SKM-1 (cell line): ENCODE measurements at regions not wholly inside any gene's neighbourhood (a gene's known extent, or its start where the extent isn't known, plus 50 kb on each side); places are given as distances from the start of the nearest gene placed in this dataset.

ENCODE experiments used
- DNase-seq: peaks from one replicate; lab custom pipeline; 2025; ENCODE audit not compliant: unreplicated experiment; lab: John Stamatoyannopoulos, UW

GRCh38 chr6:14706378-14706929 lies 539.4 kb upstream of the JARID2 start:
- DNase-seq, result no peak

GRCh38 chr6:14707276-14707675 lies 538.6 kb upstream of the JARID2 start:
- no peak for DNase-seq

- no peak for DNase-seq
Observed at GRCh38 chr6:14707971-14708465, 537.9 kb upstream of the JARID2 start.

GRCh38 chr6:14709066-14709670 lies 536.7 kb upstream of the JARID2 start:
- DNase-seq, result no peak

GRCh38 chr6:14709900-14710299 lies 536.0 kb upstream of the JARID2 start:
- DNase-seq, result no peak

GRCh38 chr6:14710421-14710820 lies 535.4 kb upstream of the JARID2 start:
- no peak for DNase-seq

- peak; percentile 53 for DNase-seq
Observed at GRCh38 chr6:14711056-14711703, 534.7 kb upstream of the JARID2 start.

- DNase-seq, result no peak
Observed at GRCh38 chr6:14711704-14712379, 534.0 kb upstream of the JARID2 start.

- no peak for DNase-seq
Observed at GRCh38 chr6:14713008-14713960, 532.6 kb upstream of the JARID2 start.

- DNase-seq, result no peak
Observed at GRCh38 chr6:14713966-14714631, 531.8 kb upstream of the JARID2 start.

- DNase-seq, result no peak
Observed at GRCh38 chr6:14715076-14715475, 530.8 kb upstream of the JARID2 start.

DNA sequence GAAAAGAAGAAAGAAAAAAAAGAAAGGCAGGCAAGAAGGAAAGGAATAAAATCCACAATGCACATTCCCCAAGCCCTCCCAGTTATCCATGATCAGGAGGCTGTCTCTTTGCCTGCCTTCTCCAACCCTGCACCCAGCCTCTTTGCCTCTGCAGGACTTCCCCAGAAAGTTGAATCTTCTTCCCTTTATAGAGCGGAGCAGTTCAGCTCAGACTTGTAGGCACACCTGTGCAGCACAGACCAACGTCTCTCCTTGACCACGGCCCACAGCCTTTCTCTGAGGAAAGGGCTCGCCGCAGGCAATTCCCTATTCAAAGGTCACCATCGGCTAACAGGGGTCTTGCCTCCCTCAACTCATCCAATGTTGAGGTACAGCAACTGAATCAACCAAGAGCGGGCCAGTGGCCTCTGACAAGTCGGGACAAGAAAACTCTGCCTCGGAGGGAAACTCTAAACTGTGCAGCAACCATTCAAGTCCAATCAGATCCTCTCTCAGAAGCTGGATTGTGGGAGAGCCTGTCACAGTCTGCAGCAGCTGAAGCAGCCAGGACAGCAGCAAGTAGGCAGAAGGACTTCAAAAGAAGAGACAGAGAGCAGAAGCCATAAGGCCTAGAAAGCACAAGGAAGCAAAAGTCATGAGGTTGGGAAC lies 529.2 kb upstream of the JARID2 start:
- no peak for DNase-seq

- no peak for DNase-seq
Observed at GRCh38 chr6:14717307-14717706, 528.6 kb upstream of the JARID2 start.

DNA sequence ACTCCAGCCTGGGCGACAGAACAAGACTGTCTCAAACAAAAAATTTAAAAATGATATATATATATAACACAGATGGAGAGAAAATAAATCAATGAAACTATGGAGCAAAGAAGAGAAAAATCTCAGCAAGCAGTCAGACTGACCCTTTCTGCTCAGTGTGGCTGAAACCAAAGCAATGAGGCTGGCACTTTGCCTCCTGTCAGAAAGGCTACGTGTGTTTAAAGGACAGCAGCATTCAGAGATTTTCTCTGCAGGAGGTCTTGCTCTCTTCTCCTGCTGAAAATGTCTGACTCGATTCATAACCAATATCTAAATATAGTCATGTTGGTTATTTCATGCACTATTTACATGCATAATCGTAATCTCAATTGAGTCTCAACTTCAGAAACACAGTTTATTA lies 527.0 kb upstream of the JARID2 start:
- no peak for DNase-seq

- no peak for DNase-seq
Observed at GRCh38 chr6:14719270-14719669, 526.6 kb upstream of the JARID2 start.

DNA sequence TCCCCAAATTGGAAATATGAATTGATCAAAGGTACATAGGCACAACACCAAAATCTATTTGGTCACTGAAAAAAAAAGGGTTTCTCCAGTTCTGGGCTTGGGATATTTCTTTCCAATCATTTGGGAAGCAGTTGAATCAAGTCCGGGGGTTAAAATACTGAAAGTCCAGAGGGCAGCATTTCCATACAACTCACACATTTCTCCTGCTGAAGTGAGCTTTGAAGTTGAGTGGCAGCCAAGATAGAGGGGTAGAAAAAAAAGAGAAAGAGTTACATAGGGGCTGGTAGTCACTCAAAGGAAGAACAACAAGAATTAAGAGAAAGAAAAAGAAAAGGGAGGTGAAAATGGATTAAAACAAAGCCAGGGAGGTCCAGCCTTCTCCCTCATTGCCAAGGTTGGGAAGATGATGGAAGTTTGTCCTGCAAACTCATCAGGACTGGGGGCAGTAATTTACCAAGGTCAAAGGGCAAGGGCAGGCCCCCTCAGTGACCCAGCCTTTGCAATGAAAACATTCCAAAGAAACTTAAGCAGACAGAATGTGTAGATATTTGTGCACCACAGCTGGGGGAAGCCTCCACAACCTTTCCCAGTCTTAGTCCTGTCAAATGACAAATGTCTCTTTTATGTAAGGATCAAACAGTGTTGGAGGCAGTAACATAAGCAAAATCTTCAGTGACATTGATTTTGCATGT lies 525.3 kb upstream of the JARID2 start:
- DNase-seq, result no peak

- DNase-seq, result peak; percentile 83
Observed at GRCh38 chr6:14721103-14721758, 524.6 kb upstream of the JARID2 start.

- no peak for DNase-seq
Observed at GRCh38 chr6:14722001-14722562, 523.8 kb upstream of the JARID2 start.
